GM12872 (cell line): ENCODE measurements at regions not wholly inside any gene's neighbourhood (a gene's known extent, or its start where the extent isn't known, plus 50 kb on each side); places are given as distances from the start of the nearest gene placed in this dataset.

Source experiments
- CTCF ChIP-seq: IDR thresholded peaks from 3 replicates; pipeline ENCODE4 v1.5.1; 2011; ENCODE audit warnings: low read depth, mild to moderate bottlenecking, low read length, moderate library complexity; ENCODE audit not compliant: insufficient read depth

- TF ChIP-seq CTCF: no peak
Measured at GRCh38 chr7:121500360-121501058, 104.4 kb upstream of the FAM3C start.

- TF ChIP-seq CTCF: no peak
Measured at GRCh38 chr7:121499624-121500023, 103.5 kb upstream of the FAM3C start.

GRCh38 chr7:121498816-121499215 is 102.7 kb upstream of the FAM3C start:
- TF ChIP-seq CTCF: no peak

GRCh38 chr7:121494516-121494915 is 98.4 kb upstream of the FAM3C start:
- no peak for TF ChIP-seq CTCF

GRCh38 chr7:121493553-121493952 is 97.4 kb upstream of the FAM3C start:
- no peak for TF ChIP-seq CTCF

GRCh38 chr7:121490309-121490708 is 94.2 kb upstream of the FAM3C start:
- no peak for TF ChIP-seq CTCF

GRCh38 chr7:121489440-121489839 is 93.3 kb upstream of the FAM3C start:
- no peak for TF ChIP-seq CTCF
